Astrocyte (in vitro differentiated cells and primary cell): ENCODE measurements at regions not wholly inside any gene's neighbourhood (a gene's known extent, or its start where the extent isn't known, plus 50 kb on each side); places are given as distances from the start of the nearest gene placed in this dataset.

Experiments
- EZH2 ChIP-seq: IDR thresholded peaks from 2 replicates; pipeline ENCODE4 v1.6.1; 2012; ENCODE audit warnings: mild to moderate bottlenecking, low read length, inconsistent platforms; ENCODE audit not compliant: insufficient read depth
- TF ChIP-seq, protein P1 (sequence below): IDR thresholded peaks from 2 replicates; pipeline ENCODE4 v1.5.1; 2011; ENCODE audit warnings: low read depth, mild to moderate bottlenecking, inconsistent platforms, low read length, moderate library complexity; ENCODE audit not compliant: insufficient read depth

DNA sequence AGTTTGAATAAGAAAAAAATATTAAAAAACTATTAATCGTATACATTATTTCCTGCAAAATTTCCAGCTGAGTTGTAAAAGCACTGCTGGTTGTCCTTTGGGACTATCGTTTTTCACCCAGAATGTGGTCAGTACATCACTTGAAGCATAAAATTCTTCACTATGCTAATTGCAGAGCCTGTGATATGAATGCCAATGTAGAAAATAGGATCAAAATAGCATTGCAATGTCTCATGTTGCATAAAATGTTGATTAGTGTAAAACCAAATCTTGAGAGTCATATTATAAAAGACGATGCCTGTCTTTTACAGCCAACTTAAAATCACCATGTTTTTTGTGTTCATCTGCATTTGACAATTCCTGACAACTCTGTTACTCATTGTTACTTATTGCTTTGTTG lies 207.7 kb downstream of the MMUT start:
- TF ChIP-seq, protein P1, sequence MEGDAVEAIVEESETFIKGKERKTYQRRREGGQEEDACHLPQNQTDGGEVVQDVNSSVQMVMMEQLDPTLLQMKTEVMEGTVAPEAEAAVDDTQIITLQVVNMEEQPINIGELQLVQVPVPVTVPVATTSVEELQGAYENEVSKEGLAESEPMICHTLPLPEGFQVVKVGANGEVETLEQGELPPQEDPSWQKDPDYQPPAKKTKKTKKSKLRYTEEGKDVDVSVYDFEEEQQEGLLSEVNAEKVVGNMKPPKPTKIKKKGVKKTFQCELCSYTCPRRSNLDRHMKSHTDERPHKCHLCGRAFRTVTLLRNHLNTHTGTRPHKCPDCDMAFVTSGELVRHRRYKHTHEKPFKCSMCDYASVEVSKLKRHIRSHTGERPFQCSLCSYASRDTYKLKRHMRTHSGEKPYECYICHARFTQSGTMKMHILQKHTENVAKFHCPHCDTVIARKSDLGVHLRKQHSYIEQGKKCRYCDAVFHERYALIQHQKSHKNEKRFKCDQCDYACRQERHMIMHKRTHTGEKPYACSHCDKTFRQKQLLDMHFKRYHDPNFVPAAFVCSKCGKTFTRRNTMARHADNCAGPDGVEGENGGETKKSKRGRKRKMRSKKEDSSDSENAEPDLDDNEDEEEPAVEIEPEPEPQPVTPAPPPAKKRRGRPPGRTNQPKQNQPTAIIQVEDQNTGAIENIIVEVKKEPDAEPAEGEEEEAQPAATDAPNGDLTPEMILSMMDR = no peak
- TF ChIP-seq EZH2 = no peak
